ENCODE measurements at regions not wholly inside any gene's neighbourhood (a gene's known extent, or its start where the extent isn't known, plus 50 kb on each side); places are given as distances from the start of the nearest gene placed in this dataset.

DNA sequence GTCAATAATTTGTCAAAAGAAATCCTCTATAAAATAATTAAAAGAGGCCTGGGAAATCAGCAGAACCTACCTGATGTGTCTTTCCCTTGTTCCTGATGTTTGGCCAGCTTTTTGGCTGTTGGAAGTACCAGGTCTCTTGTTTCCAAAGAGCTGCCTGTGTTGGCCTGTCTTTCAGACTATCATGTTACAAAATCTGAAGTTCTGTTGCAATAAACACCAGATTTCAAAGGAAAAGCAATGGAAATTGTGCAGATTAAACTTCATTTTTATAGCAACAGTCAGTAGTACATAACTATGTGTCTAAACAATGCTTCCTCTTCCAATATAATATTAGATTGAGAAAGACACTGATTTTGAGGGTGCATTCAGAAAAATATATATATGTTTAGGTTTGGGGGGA, 647.2 kb upstream of the CXADR start:
- no peak for DNase-seq

DNA sequence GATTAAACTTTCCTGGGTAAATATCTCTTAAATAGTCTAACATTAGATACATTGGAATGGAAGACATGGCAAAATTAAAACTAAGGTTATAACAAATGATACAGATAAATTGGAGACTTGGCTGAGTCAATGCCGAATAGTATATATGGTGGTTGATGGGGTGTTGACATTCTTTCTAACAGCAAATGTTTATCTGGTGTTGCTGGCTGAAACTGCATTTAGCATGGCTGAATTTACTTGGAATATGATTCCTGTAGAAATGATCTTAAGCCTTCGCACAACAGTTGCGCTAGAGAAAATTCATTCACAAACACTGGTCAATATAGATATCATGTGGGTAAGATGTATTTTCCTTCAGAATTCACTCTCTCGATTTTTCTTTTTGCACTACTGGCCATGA, 646.0 kb upstream of the CXADR start:
- DNase-seq, result no peak

DNA sequence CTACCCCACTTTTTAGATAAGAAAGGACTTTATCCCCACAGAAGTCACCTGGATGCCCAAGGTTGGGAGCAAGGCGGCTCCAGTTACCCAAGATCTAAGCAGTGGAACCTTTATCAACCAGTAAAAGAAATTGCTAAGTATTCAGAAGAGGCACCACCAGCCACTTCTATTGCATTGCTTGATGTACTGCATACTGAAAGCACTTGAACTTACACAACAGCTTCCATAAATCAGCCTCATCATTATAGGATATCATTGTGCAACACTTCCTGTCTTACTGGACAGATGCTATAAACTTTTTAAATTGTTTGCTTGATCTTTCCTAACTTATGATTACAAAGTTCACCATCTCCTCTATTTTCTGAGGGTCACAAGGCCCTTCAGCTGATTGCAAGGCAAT, 642.7 kb upstream of the CXADR start:
- DNase-seq, result no peak

DNA sequence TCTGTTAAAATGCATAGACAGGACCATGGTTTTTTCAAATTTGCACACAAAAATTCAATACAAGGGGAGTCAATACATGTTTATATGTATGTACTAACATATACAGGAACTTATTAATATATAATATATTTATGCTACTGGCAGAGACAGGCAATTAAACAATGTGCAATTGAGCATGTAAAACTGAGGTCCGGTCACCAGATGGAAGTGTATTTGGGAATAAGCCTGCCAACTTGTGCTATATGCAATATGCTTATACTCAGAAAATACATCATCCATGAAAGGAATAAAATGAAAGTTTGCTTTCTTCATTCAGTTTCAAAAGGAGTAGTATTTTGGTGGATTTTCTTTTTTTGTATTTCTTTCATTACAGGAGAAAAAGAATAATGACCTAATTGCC, 640.2 kb upstream of the CXADR start:
- no peak for DNase-seq

DNA sequence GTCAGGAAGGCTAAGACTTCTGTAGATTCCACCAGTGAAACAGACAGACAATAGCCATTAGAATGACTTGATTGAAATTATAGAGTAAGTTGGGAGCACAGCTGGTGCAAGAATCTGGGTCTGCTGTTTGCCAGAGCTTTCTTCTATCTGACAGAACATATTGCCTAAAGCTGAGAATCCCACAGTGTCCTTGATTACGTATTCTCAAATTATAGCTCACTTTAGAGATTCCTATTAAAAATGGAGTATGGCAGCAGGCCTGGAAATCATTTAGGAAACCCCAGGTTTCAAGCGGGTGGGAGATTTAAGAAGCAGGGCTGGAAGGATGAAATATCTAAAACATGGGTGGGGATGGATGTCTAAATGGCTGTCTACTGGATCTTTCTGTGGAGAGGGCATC, 639.7 kb upstream of the CXADR start:
- no peak for DNase-seq

DNA sequence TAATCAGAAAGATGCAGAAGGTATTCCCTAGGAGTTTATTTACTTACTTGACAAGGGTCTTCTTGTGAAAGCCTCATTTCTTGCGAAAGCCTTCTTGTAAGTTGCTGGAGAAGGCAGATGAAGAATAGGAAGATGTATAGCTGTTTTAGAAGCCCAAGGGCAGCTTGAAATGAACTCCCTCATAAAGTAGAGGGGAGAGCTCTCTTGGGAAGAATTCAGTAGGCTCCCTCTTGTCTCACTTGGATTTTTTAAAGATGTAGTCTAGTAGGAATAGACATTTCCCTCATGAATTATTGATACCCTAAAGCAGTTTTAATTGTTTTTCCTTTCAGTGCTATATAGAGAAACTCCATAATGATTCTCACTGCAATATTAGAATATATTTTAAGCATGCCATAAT, 639.2 kb upstream of the CXADR start:
- DNase-seq, result no peak

DNA sequence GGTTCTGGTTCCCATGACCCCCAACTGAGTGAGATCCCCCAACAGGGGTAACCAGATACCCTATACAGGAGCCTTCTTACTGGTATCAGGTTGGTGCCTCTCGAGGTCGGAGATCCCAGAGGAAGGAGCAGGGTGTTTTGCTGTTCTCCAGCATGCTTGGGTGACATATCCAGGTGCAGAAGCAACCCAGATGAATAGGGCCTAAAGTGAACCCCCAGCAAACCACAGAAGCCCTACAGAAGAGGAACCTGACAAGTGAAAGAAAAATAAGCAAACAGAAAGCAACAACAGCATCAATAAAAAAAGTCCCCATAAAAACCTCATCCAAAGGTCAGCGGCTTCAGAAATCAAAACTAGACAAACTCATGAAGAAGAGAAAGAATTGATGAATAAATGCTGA, 633.4 kb upstream of the CXADR start:
- no peak for DNase-seq

DNA sequence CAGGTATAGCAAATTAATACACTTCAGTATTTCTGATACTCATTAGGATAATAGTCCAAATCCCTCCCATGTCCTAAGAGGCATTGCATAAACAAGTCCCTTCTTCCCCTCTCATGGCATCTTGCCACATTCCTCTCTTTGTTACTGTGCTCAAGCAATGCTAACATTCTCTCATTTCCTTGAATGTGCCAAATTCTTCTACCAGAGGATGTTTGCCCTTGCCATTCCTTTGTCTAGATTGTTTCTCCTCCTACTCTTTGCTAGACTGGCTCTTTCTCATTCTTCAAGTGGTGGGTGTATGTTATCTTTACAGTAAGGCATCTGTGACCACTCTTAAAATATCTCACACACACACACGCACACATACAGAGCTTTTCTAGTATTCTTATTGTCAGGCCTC, 621.0 kb upstream of the CXADR start:
- no peak for DNase-seq

DNA sequence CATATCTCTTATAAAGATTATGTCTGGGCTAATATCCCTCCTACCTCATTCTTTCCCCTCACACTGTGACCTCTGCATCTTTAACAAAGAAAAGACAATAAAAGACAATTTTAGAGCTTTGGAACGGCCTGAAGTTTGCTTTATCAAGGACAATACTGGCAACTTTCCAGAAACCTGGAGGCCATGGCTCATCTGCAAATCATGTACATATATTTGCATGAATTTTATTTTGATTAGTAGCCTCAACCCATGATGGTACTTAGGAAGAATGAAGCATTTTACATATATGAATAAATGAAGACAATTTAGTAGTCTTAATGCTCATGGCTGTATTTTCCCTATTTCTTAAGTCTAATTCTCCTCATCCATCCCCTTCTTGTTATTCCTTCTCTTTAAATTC, 612.2 kb upstream of the CXADR start:
- DNase-seq, result no peak

DNA sequence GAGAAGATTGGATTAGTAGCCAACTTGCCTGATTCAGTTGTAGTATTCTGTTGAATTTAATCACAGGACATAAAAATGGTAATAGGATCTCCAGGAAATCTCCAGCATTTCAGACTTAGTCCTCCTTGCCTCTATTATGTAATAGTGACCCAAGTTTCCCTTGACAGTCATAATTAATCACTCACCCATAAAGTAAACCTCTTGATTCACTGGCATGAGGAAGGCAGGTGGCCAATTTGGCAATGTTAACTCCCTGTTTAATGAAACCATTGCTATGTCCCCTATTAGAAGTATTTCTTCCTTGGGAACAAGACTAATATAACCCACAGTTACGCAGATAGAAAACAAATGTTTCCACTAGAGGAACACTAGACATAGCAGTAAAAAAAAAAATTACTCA, 604.8 kb upstream of the CXADR start:
- no peak for DNase-seq

DNA sequence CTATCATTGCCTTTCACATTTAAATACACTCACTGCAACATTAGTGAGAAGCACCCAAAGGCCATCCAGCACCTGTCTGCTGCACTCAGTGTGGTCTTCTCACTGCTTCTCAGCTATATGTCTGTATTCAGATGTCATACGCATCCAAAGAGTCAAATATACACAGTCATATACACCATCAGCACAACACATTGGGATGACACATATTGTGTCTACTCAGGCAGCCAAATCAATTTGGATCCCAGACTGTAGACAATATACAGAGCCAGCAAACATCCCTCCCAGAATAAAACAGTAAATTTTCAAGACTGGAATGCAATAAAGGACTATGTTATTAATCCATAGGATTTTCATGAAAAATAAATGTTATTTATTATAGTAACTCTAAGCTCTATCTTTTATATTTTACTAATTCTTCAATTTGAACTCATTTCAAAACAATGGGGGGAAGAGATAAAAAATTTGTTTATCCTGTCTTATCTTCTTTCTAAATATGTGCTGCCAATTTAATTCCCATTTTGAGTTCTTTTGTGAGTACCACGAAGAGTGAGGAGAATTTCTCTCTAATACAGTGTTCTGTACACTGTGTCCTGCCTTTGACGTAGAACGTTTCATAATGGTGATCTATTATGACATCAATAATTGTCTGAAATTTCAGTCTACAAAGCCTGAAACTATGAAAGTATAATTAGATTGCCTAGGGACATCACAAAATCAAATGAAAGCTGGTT, 602.2 kb upstream of the CXADR start:
- no peak for DNase-seq

DNA sequence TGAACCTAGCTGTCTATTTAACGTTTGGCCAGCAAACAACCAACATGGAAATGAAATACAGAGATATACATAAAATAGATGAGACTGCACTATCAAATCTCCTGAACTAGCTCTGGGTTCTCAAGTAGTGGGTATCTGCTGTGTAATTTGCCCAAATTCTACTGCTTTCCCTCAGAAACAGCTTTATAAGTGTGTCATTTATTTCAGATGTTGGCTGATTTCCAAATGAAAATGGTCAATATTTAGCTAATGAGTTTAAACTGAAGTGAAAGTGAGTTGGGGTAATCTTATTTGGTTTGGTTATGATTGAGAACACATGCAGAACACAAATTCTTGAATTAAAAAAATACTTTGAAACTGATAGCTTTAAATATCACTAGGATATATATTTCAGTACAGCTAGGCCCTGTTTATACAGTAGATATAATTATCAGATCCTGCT, 601.7 kb upstream of the CXADR start:
- DNase-seq, result no peak

DNA sequence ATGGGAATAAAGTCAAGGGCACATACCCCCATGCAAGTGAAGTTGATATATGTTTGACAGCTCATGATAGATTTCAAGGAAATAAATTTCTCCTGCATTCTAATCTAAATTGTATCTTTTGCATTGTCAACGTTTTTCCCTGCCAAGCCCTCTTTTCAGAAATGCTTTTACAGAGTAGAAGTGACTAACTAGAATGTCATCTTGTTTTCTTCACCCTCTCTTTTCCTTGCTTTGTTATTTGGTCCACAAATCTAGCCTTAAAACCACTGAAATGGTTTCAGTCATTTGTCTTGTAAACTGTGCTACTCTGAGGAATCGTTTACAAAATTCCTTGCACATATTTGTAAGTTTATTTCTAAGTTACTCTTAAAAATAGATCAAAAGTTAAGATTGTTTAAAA, 600.8 kb upstream of the CXADR start:
- DNase-seq, result no peak

DNA sequence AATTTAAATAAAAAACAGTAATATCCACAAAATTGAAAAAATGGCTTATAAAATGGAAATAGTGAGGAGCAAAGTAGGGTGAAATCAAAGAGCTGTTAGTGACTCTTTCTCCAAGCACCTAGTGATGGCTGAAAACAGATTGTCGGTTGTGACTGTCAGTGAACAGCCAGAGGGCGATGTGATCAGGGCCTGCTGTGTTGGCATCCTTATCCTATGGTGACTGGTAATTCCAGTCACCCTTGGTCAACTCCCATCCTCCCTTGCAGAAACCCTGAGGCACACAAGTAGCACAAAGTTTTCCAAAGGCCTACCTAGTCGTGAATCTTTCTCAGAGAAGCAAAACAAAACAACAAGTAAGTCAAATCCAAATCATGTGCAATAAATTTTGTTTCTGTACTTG, 599.8 kb upstream of the CXADR start:
- DNase-seq, result no peak

DNA sequence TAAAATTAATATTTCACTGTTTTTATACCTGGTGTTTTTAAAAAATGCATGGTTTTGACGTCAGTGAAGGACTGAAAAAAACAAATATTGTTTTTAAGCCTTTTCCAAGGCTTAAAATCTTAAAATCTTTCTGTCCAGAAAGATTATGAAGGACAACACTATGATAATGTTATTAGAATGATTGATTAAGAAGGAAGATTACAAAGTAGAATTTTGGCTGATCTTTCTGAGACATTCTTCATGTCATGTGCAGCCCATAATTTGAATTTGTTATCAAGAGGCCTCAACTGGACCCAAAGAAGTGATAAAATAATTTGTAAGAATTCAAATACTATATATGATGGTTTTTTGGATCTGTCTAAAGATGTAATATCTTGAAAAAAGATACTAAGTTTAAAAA, 584.4 kb upstream of the CXADR start:
- DNase-seq, result no peak

DNA sequence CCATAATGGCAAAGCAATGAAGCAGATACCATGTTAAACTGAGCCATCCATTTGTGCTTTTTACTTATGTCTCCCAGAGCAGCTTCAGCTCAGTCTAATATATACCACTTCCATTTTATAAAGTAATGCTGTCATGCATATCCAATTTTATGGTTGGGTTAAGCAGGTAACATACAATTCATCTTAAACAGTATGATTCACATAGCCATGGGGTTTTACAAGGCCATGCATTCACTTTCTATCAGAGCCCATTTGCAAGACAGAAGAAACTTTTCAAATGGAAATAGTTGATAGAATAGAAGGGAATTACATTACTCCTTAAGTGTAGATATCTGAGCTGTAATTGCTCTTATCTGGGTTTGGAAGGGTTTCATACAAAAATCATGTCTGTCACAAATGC, 580.5 kb upstream of the CXADR start:
- no peak for DNase-seq

DNA sequence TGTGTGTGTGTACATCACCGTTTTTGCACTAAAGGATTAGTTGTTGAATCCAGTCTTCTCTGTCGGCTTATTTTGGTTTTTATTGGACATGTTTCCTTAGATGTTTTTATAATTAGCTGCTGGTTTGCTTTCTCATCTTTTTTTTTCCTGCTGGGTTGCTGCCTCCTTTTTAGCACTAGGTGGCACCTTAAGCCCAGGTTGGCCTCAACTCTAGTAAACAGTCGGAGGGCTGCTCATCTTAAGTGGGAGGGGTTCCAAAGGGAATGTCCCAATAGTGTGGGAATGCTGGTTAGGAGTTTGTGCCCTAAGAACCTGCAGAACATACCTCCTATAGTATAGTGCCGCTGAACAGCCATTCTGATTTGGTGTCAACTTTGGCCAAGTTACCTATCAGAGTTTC, 570.1 kb upstream of the CXADR start:
- DNase-seq, result no peak

DNA sequence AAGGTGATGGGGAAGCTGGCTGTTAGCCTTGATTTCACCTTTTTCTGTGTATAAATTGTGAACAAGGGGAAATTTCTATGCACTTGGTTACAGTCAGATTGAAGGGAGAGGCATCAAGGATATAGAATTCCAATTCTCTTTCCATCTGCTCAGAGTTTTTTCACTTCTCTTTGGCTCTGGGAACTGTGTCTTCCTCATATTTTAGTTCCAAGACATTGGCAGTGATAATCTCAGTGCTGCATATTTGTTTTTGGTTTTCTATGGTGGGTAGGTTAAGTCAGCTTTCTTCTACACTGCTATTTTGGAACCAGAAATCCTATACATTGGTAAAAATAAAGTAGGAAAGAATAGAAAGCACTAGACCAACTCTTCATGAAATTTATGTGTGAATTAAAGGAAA, 569.6 kb upstream of the CXADR start:
- DNase-seq, result no peak

DNA sequence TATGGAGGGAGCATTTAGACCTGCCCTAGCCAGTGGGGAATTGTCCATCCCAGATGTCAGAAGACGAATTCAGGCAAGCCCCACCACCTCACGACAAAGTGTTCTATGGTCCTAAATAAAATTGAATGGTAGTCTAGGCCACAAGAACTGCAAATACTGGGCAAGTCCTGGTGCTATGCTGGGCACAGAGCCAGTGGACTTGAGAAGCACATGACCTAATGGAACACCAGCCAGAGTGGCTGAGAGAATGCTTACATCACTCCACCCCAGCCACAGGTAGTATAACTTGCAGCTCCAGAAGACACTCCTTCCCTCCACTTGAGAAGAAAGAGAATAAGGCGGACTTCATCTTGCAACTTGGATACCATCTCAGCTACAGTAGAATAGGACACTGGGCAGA, 567.3 kb upstream of the CXADR start:
- no peak for DNase-seq

DNA sequence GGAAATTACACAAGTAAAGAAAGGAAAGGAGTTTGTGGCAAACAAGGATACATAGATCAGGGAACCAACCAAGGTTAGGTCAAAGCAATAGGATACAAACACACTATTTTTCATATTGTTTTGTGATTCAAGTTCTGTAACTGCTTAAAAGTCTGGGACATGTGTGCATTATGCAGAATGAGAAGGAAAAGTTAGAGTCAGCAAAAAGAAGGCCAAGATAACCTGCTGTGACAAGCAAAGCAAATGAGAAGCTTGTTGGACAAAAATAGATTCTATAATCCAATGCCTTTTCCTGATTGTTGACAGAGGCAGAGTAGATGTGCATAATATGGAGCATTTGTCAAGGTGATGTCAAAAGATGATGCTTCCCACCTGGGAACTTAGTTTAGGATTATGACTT, 556.0 kb upstream of the CXADR start:
- DNase-seq, result no peak

DNA sequence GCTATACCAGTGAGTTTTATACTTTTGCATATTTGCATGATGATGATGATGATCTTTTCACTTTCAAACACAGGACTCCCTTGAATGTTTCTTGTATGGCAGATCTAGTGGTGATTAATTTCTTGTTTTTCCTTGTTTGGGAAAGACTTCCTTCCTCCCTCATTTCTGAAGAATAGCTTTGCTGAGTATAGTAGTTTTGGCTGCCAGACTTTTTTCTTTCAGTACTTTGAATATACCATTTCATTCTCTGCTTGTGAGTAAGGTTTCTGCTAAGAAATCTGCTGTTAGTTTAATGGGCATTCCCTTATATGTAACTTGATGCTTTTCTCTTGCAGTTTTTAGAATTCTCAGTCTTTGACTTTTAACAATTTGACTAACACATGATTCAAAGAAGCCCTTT, 547.4 kb upstream of the CXADR start:
- DNase-seq, result no peak

DNA sequence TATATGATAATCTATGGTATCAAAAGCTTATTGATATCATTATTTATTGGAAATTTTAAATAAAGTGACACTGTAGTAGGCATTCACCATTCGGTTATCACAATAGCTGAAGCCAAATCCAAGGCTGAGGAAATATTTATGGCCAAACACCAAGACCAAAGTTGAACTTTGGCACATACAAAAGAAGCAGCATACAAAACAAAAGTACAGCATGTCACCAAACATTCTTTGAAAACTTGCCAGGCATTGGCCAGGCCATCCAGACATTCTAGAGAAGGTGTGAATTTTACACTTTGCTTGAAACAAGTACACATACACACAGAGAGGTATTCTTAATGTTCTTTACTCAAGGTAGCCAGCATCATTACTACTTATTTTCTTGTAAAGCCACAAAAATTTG, 544.4 kb upstream of the CXADR start:
- no peak for DNase-seq

DNA sequence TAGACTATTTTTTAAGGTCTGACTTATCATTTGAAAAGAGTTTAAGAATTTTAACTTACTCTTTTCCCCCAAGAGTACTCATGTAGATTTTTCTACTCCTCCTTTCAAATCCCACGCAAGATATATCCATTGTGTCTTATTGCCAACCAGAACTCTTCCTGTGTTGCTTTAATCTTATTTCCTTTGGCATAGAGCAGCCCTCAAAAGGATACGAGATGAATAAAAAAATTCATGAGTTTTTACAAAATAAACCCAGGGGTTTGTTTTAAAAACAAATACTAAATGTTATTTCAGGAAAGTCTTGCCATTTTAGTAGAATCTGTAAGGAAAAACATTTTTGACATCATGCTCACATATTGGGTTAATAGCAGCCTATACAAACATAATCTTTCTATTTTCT, 543.2 kb upstream of the CXADR start:
- no peak for DNase-seq

DNA sequence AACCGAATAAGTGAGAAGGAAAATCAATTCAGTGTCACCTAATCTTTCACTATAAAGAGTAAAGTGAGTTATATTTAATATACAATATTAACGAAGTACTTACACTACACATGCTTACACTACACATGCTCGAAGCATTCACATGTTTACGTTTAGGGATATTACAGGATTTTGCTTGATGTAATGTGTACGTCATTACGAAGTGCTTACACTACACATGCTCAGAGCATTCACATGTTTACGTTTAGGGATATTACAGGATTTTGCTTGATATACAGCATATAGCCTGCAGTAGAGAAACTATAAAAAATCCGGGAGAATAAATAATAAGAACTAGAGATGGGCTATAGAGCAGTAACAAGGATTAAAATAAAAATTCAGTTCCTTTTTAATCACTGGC, 538.8 kb upstream of the CXADR start:
- no peak for DNase-seq

DNA sequence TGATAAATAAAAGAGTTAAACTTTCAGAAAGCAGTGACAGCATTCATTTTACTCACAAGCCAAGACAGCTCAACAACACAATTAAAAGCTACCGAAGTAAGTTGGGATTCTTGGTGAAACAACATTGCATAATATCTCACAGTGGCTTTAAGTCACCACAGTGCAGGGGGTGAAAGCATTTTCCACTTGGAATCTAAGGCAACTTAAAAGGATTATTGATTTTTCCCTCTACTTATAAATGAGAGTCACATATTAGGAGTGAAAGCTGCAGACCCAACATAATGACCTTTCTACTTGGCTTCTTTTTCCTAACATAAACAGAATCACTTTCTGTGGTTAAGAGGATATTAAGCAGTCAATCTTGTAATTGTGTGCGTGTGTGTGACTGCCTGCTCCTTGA, 536.6 kb upstream of the CXADR start:
- DNase-seq, result no peak

Data from central memory CD4-positive, alpha-beta T cell (primary cell).